A673 (cell line): ENCODE measurements at regions not wholly inside any gene's neighbourhood (a gene's known extent, or its start where the extent isn't known, plus 50 kb on each side); places are given as distances from the start of the nearest gene placed in this dataset.

Experiments used
- CTCF ChIP-seq: fragments of 300-800, 200-600 bp; sonication (generic); conservative IDR thresholded peaks from 2 replicates; pipeline ENCODE4 v1.5.1; 2017; ENCODE audit warnings: low read depth, mild to moderate bottlenecking, antibody characterized with exemption, low read length, moderate library complexity, mixed read lengths
- EZH2 ChIP-seq: fragments of 200-600 bp; sonication (generic); IDR thresholded peaks from 2 replicates; pipeline ENCODE4 v1.6.1; 2017; ENCODE audit warnings: borderline replicate concordance, low read depth, mild to moderate bottlenecking, mixed read lengths, antibody characterized with exemption, low read length; ENCODE audit not compliant: poor library complexity, severe bottlenecking

GRCh38 chr12:89893972-89894706, 185.5 kb upstream of the ATP2B1 start:
- TF ChIP-seq CTCF (no peak), EZH2 (no peak)
